ENCODE measurements at regions not wholly inside any gene's neighbourhood (a gene's known extent, or its start where the extent isn't known, plus 50 kb on each side); places are given as distances from the start of the nearest gene placed in this dataset.

GRCh38 chr15:31245756-31246155 is 80.9 kb upstream of the KLF13 start:
- DNase-seq: no peak

DNA sequence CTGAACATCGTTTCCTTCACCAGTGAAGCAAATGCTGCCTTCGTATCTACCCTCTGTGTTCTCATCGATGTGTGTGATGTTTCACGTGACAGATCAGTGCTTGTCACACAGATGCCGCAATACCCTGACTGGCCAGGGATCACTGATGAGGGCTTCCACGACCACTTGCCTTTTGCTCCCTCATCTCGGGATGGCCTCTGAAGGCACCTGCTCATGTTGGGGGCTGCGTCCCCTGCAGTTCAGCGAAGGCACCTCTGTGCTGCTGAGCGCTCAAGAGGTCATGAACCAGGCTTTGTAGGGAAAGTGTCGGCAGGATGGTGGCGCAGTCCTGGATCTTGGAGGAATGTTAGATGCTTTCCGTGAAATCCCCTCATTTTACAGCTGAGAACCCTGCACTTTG is 79.2 kb upstream of the KLF13 start:
- no peak for DNase-seq

DNA sequence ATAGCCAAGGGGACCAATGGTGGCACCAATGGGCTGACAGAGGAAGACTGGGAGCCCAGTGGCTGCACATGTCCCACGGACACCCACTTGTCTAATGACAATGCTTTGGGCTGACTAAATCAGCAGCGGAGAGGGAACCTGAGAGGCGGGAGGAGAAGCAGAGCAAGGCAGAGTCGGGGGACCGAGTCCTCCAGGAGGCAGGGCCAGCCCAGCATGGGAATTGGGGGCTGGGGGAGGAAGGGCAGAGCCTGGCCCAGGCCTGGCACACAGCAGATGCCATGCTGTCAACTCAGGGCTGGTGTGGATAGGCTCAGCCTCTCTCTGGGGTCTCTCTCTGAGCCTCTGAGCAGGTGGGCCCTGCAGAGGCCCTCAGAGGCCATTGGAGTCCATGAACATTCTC is 78.4 kb upstream of the KLF13 start:
- DNase-seq: no peak

GRCh38 chr15:31248951-31249350 is 77.7 kb upstream of the KLF13 start:
- DNase-seq: no peak

DNA sequence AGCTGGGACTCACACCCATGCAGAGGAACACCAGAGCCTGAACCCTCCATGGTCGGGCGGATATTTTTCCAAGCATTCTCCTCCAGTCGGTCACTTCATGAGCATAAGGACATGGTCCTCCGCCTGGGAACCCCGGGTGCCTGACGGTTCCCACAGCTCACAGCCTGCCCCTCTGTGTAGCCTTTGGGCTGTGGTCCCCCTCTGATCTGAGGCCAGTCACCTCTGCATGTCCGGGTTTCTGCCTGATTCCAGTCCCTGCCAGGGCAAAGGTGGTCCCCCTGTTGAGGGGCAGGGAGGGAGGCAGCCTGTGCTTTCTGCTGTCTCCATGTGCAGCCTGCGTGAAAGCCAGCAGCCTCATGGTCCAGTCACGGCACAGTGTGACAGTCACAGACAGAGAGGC is 76.6 kb upstream of the KLF13 start:
- DNase-seq: no peak

DNA sequence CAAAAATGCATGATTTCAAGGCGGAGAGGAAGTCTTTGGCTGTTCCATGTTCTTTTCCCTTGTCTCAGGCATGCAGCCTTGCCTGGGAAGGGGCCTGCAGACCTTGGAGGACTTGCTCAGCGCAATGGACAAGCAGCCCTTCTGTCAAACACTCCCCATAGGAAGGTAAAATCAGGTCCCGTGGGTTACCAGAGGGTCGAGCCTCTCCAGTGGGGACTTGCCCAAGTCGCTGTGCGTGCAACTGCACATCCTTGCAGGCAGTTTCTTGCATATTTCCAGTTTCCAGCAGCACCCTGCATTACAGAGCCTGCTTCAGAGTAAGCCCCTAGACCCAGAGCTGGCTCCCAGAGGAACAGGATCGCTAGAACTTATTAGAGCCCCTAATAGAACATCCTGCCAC is 75.5 kb upstream of the KLF13 start:
- no peak for DNase-seq

GRCh38 chr15:31252171-31252785 is 74.4 kb upstream of the KLF13 start:
- no peak for DNase-seq

DNA sequence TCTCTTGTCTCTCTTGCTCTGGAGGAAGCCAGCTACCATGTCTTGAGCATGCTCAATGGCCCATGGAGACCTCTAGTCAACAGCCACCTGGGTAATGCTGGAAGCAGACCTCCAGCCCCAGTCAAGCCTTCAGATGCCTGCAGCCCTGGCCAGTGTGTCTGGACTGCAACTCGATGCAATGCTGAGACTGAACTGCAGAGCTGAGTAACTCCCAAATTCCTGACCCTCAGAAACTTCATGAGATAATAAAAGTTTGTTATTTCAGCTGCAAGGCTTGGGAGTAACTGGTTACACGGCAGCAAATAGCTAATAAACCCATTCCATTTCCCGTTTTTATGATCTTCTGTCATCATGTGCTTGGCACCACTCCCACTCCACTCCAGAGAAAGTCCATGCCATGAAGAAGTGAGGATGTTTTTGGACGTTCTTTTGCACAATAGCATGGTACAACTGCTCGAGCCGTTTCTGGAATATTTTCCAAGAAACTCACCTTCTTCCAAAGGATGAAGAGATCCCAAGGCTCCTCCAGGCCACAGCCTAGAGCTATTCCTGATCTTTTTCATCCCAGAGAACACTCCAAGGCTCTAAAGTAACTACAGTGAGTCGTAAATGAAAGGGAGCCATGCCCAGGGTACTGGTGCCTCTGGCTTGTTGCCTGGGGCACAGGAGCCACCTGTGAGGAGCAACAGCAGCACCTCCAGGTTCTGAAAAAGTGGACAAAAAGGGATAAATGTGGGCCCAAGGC is 72.0 kb upstream of the KLF13 start:
- peak; percentile 58 to 80 (median 70) for DNase-seq

DNA sequence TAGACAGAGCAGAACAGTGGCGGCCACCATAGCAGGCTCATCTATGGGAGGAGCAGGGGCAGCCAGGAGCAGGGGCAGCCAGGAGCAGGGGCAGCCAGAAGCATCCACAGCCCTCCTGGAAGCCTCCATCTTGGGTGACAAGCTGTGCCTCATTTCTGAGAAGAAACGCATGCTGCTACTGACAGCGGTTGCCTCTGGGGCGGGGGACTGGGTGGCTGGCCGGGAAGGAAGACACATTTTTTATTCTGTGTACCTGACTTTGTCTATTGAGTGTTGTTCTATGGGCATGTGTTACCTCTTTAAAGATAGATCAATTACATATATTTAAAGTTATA is 71.5 kb upstream of the KLF13 start:
- DNase-seq: no peak

- peak; percentile 30 to 68 (median 65) for DNase-seq
These were observed 70.8 kb upstream of the KLF13 start for GRCh38 chr15:31255732-31256377.

DNA sequence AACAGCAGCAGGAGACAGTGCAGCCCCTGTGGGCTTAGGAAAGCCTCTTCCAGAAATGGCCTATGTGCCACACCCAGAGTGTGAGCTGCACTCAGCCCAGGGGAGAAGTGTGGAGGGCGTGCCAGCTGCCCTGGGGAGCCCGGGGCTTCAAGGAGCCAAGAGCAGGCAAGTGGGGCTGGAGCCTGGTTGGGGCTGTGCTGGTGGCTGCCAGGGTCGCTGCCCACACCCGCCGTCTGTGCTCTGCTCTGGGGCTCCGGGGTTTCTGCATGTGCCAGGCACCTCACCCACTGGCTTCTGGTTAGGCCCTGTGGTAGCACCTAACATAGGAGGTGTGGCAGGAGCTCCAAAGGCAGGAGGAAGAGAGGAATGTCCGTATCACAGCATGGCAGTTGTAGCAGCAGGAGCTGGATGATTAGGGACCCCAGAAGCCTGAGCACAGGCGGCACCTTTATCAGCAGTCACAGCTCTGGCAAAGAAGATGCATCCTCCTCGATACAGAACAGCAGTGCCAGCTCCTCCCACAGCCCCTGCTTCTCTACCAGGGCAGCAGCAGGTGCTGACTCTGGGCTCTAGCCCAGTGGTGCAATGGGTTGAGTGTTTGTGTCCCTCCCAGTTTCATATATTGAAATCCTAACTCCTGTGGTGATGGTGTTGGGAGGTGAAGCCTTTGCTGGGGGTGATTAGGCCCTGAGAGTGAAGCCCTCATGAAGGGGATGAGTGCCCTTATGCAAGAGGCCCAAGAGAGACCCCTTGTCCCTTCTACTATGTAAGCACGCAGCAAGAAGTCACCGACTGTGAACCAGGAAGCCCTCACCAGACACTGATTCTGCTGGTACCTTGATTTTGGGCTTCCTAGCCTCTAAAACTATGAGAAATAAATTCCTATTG is 70.0 kb upstream of the KLF13 start:
- DNase-seq: no peak

DNA sequence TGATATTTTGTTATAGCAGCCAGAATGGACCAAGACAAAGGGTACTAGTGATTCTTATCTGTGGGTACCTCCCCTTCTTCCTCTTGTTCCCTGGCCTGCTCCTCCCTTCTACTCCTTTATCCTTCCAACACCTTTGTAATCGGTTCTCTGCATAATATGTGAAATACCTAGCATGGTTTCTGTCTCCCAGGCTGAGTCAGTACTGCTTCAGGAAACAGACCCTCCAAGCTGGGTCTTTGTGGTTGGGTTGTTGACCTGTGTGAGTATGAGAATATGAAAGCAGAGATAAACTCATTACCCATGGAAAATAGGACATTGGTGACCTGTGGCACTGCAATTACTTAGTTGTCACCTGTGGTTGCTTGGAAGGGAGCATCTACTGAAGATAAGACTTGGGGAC is 69.3 kb upstream of the KLF13 start:
- no peak for DNase-seq

GRCh38 chr15:31258260-31258659 is 68.4 kb upstream of the KLF13 start:
- no peak for DNase-seq

DNA sequence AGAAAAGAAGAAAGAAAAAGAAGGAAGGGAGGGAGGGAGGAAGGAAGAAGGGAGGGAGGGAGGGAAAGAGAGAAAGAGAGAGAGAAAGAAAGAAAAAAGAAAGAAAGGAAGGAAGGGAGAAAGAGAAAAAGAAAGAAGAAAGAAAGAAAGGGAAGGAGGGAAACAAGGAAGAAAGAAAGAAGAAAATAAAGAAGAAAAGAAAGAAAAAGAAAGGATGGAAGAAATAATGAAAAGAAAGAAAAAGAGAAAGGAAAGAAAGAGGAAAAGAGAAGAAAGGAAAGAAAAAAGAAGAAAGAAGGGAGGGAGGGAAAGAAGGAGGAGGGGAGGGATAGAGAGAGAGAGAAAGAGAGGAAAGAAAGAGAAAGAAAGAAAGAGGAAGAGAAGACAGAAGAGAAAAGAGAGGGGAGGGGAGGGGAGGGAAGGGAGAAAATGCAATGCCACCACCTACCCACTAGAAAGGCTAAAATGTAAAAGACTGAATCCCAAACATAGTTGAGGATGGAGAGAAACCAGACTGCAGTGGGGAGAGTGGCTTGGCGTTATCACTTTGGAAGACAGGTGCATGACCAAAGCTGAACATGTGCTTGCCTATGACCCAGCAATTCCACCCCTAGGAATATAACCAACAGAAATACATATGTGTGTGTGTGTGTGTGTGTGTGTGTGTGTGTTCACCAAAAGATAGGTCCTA is 66.9 kb upstream of the KLF13 start:
- DNase-seq: no peak

- DNase-seq: no peak
These were observed 65.9 kb upstream of the KLF13 start for GRCh38 chr15:31260646-31261265.

- no peak for DNase-seq
These were observed 65.1 kb upstream of the KLF13 start for GRCh38 chr15:31261266-31262142.

GRCh38 chr15:31262143-31262530 is 64.5 kb upstream of the KLF13 start:
- DNase-seq: no peak

DNA sequence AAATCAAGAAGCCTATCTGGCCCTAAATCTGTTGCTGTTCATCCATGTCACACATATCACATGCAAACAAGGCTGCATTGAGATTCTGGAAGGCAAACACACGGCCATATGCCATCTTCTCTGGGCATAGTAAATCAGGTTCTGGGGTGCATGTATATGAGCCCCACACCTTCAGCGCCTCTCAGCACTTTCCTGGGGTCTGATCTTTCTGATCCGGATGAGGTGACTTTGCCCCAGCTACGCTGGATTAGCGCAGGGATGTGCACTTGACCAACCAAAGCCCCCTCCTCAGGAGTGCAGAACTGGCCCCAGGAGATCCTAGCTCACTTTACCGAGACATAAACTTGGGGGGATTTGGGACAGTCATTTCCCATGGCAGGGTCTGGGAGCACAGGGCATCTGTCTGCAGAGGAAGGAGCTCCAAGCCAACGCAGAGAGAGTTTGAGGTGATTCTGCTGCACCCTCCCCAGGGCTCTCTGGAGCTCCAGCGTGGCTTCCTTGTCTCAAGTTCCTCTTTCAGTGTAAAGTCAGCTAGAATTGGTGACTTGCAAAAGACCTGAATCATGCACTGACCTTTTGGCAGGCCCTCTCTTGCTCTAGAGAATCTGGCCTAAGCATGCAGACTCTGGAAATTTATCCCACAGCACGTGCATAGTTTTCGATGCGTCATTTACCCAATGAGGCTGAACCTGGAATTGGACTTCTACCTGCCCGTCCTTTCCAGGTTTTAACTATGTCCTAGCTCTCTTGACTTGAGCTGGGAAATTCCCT is 63.5 kb upstream of the KLF13 start:
- peak; percentile 91 to 98 (median 95) for DNase-seq

DNA sequence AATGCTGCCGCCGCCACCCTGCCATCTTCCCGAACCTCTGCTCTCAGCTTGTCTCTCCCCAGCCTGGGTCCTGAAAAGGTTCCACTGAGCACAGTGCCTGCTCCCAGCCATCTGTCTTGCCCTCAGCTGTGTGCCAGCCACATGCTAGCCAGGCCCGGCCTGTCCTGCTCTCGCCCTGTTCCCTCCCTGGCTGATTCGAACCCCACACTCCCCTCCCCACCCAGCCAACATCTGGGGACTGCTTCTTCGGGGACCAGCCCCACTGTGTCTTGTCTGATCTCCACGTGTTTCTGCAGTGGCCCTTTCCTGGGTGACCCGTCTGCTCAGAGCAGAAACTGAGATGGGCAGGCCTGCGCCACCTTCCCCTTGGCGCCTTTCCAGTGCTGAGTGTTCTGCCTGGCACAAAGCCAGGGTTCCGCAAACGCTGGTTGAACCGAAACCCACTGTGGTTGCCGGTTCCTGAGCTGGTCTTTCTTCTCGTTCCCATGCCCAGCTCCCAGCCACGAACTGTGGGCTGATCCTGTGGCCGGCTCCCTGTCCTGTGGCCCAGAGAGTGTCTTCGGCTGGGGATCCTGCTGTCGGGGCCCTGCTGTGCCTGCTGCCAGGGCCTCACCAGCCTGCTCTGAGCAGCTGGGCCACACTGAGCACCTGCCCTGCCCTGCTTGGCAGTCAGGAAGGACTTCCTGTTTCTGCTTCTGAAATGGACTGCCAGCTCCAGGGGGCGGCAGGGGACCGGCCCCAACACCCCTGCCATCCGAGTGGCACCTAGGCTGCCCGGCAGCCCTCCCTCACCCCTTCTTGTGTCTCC is 62.7 kb upstream of the KLF13 start:
- peak; percentile 97 to 100 (median 98) for DNase-seq
